ENCODE measurements at regions not wholly inside any gene's neighbourhood (a gene's known extent, or its start where the extent isn't known, plus 50 kb on each side); places are given as distances from the start of the nearest gene placed in this dataset.
"Not testable (repeated sequence)": the region's sequence is repeated elsewhere in the genome, so short reads cannot be mapped to it uniquely, and the experiment has no call there.

DNA sequence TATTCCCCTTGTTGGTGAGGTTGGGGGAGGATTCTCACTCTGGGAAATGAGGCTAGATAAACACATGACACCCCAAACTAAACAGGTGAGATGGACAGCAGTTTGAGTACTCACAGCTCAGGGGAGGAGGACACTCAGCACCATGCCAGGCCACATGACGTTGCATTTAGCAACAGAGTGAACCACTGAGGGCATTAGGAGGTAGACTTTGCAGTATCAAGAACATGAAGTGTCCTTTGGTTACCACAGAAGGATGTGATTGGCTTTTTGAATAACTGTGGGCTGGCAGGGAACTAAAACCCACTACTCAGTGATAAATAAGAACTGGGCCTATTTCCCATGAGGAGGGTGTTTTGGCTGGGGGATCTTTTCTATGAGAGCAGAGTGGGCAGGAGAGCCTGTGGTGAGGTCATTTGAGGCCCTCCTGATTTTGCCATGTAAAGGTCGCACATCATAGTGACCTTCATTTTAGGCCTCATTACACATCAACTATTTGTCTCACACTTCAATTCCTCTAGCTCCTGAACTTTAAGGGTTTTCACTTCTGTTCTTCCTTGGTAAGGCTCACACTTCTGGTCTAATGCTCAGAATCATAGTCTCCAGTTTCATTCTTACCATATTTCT, 89.8 kb upstream of the PRKD1 start:
- Histone ChIP-seq H3K36me3 (ENCODE audit: control insufficient read depth, insufficient read depth, low read length) (no peaks in the 10 kb centered on the region), H3K4me1 (ENCODE audit: control insufficient read depth, insufficient read depth, low read length) (no peaks in the 10 kb centered on the region), H3K27me3 (ENCODE audit: control insufficient read depth, insufficient read depth, low read length) (no peaks in the 10 kb centered on the region; the same call in 1 of the 2 replicates), H3K4me3 (ENCODE audit: low read length) (no peak overlapping the region), H3K27ac (ENCODE audit: low read length) (no peak overlapping the region), H3K9me3 (ENCODE audit: control insufficient read depth, insufficient read depth, low read length) (no peaks in the 10 kb centered on the region)
- DNase-seq (ENCODE audit: low read depth, low spot score): no peak
- no CpG with 5 or more reads among the region's 2 CpGs for WGBS (ENCODE audit: insufficient coverage, insufficient read length)

DNA sequence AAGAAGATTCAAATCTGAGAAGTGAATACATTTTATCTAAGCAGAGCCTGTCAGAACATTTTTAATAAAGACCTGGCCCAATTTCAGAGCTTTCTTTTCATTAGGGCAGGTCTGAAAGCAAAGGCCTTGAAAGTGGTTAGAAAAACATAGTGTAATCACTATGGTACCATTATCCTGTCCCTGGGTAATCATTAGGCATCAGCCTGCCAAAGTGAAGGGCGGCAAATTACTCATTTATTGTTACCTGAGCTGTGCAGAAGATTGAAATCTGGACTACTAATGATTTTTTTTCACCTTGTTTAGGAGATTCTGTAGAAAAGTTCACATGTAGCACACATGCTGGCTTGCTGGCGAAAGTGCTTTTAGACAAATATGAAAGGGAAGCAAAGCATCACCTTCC, 92.6 kb upstream of the PRKD1 start:
- no CpG with 5 or more reads among the region's 2 CpGs for WGBS (ENCODE audit: insufficient coverage, insufficient read length)
- H3K4me1 ChIP-seq (ENCODE audit: control insufficient read depth, insufficient read depth, low read length): no peaks in the 10 kb centered on the region
- H3K27me3 ChIP-seq (ENCODE audit: control insufficient read depth, insufficient read depth, low read length): no peaks in the 10 kb centered on the region; the same call in 1 of the 2 replicates
- no peaks in the 10 kb centered on the region for H3K9me3 ChIP-seq (ENCODE audit: control insufficient read depth, insufficient read depth, low read length)
- no peak overlapping the region for H3K27ac ChIP-seq (ENCODE audit: low read length)
- no peak overlapping the region for H3K4me3 ChIP-seq (ENCODE audit: low read length)
- DNase-seq (ENCODE audit: low read depth, low spot score): no peak
- H3K36me3 ChIP-seq (ENCODE audit: control insufficient read depth, insufficient read depth, low read length): no peaks in the 10 kb centered on the region

DNA sequence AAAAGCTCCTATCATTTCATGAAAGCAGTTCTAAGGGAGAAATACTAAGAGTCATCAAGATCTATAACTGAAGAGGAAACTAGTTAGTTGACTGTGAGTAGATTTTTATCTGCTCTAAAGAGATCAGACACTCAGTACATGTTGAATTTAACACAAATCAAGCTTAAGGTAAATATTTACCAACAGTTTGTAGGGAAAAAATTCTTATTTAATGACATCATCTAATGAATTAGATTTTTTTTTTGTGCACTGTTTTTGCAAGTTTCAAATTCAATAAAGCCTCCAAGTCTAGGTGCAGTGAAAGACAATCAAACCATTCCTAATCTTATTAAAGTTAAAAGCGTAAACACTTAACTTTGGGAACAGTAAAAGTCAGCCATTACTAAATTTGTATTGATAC, 93.0 kb upstream of the PRKD1 start:
- Histone ChIP-seq H3K36me3 (ENCODE audit: control insufficient read depth, insufficient read depth, low read length) (no peaks in the 10 kb centered on the region), H3K9me3 (ENCODE audit: control insufficient read depth, insufficient read depth, low read length) (no peaks in the 10 kb centered on the region), H3K27me3 (ENCODE audit: control insufficient read depth, insufficient read depth, low read length) (no peaks in the 10 kb centered on the region; the same call in 1 of the 2 replicates), H3K4me1 (ENCODE audit: control insufficient read depth, insufficient read depth, low read length) (no peaks in the 10 kb centered on the region), H3K4me3 (ENCODE audit: low read length) (no peak overlapping the region), H3K27ac (ENCODE audit: low read length) (no peak overlapping the region)
- WGBS (ENCODE audit: insufficient coverage, insufficient read length): no CpG with 5 or more reads among the region's 1 CpG
- DNase-seq (ENCODE audit: low read depth, low spot score): no peak

DNA sequence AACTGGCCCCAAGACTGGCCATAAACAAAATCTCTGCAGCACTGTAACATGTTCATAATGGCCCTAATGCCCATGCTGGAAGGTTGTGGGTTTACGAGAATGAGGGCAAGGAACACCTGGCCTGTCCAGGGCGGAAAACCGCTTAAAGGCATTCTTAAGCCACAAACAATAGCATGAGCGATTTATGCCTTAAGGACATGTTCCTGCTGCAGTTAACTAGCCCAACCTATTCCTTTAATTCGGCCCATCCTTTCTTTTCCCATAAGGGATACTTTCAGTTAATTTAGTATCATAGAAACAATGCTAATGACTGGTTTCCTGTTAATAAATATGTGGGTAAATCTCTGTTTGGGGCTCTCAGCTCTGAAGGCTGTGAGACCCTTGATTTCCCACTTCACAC, 95.7 kb upstream of the PRKD1 start:
- H3K27ac ChIP-seq (ENCODE audit: low read length); H3K36me3 ChIP-seq (ENCODE audit: control insufficient read depth, insufficient read depth, low read length); H3K4me3 ChIP-seq (ENCODE audit: low read length); H3K4me1 ChIP-seq (ENCODE audit: control insufficient read depth, insufficient read depth, low read length); H3K27me3 ChIP-seq (ENCODE audit: control insufficient read depth, insufficient read depth, low read length); DNase-seq (ENCODE audit: low read depth, low spot score); H3K9me3 ChIP-seq (ENCODE audit: control insufficient read depth, insufficient read depth, low read length): not testable (repeated sequence)
- whole genome bisulfite sequencing (ENCODE audit: insufficient coverage, insufficient read length): no CpG with 5 or more reads among the region's 5 CpGs

DNA sequence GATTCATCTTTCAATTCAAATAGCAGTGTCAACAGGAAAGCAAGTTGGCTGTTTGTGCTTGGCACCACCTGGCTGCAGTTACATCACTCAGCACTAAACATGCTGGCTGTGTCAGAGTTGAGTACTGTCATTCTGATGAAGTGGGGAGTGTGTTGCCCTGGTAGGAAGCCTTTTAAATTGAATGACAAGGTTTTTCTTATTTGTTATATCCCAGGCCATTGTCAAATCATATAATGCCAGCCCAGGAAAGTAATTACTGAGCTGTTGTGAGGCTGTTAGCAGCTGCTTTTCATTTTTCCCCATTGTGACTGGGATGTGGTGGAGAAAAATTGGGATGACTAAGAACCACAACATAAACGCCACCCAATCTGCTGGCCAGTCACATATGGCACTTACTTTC, 106.5 kb upstream of the PRKD1 start:
- Histone ChIP-seq H3K9me3 (ENCODE audit: control insufficient read depth, insufficient read depth, low read length) (no peaks in the 10 kb centered on the region), H3K27ac (ENCODE audit: low read length) (no peak overlapping the region), H3K4me1 (ENCODE audit: control insufficient read depth, insufficient read depth, low read length) (peaks cover 1% of the 10 kb centered on the region; the same call in 1 of the 2 replicates), H3K36me3 (ENCODE audit: control insufficient read depth, insufficient read depth, low read length) (no peaks in the 10 kb centered on the region), H3K27me3 (ENCODE audit: control insufficient read depth, insufficient read depth, low read length) (no peaks in the 10 kb centered on the region), H3K4me3 (ENCODE audit: low read length) (no peak overlapping the region)
- no CpG with 5 or more reads among the region's 1 CpG for WGBS (ENCODE audit: insufficient coverage, insufficient read length)
- DNase-seq (ENCODE audit: low read depth, low spot score): no peak

DNA sequence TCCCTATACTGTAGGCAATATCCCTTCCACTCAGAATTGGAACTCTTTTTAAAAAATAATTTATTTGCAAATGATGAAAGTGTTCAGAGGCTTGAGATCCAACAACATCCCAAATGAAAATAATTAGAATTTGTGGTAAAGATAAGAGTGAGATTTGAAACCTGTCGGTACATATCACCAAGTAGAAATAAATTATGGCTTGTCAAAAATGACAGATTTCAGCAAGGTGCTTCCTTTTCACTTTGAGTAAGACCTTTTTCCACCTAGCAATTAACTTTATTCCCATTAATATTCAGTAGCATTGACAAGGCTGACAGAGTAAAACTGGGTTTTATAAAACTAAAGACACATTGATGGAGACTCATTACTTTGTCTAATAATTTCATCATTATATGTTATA, 107.7 kb upstream of the PRKD1 start:
- Histone ChIP-seq H3K27me3 (ENCODE audit: control insufficient read depth, insufficient read depth, low read length) (no peaks in the 10 kb centered on the region), H3K4me3 (ENCODE audit: low read length) (no peak overlapping the region), H3K27ac (ENCODE audit: low read length) (no peak overlapping the region), H3K4me1 (ENCODE audit: control insufficient read depth, insufficient read depth, low read length) (peaks cover 1% of the 10 kb centered on the region; the same call in 1 of the 2 replicates), H3K36me3 (ENCODE audit: control insufficient read depth, insufficient read depth, low read length) (no peaks in the 10 kb centered on the region), H3K9me3 (ENCODE audit: control insufficient read depth, insufficient read depth, low read length) (no peaks in the 10 kb centered on the region)
- no CpG with 5 or more reads among the region's 1 CpG for WGBS (ENCODE audit: insufficient coverage, insufficient read length)
- DNase-seq (ENCODE audit: low read depth, low spot score): no peak

DNA sequence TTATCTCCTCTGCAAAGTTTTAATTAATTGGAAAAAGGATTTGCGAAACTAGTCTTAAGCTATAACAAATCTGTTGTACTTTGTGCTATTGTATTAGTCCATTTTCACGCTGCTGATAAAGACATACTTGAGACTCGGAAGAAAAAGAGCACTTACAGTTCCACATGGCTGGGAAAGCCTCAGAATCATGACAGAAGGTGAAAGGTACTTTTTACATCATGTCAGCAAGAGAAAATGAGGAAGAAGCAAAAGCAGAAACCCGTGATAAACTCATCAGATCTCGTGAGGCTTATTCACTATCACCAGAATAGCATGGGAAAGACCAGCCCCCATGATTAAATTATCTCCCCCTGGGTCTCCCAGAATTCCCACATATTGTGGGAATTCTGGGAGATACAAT, 118.1 kb upstream of the PRKD1 start:
- H3K27me3 ChIP-seq (ENCODE audit: control insufficient read depth, insufficient read depth, low read length): no peaks in the 10 kb centered on the region
- DNase-seq (ENCODE audit: low read depth, low spot score): no peak
- no peak overlapping the region for H3K4me3 ChIP-seq (ENCODE audit: low read length)
- H3K36me3 ChIP-seq (ENCODE audit: control insufficient read depth, insufficient read depth, low read length): no peaks in the 10 kb centered on the region
- no CpG with 5 or more reads among the region's 5 CpGs for WGBS (ENCODE audit: insufficient coverage, insufficient read length)
- no peak overlapping the region for H3K27ac ChIP-seq (ENCODE audit: low read length)
- H3K9me3 ChIP-seq (ENCODE audit: control insufficient read depth, insufficient read depth, low read length): no peaks in the 10 kb centered on the region
- no peaks in the 10 kb centered on the region for H3K4me1 ChIP-seq (ENCODE audit: control insufficient read depth, insufficient read depth, low read length)

DNA sequence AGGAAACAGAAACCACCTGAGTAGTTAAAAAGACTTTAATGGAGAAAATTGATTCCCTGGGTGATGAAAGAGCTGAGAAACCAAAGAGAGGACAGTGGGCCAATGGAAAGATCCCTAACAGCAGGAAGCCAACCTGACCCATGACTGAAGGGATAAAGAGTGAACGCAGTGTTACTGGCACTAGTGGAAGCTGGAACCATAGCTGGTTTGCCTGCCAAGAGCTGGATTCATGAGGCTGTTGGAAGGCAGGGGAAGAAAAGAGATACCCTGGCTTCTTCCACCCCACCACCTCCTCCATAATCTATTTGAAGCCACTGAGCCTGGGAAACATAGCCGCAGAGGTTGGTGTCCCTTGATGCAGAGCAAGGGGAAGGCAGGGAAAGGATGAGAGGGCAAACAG, 125.5 kb upstream of the PRKD1 start:
- Histone ChIP-seq H3K4me1 (ENCODE audit: control insufficient read depth, insufficient read depth, low read length) (no peaks in the 10 kb centered on the region), H3K36me3 (ENCODE audit: control insufficient read depth, insufficient read depth, low read length) (no peaks in the 10 kb centered on the region), H3K27me3 (ENCODE audit: control insufficient read depth, insufficient read depth, low read length) (no peaks in the 10 kb centered on the region), H3K9me3 (ENCODE audit: control insufficient read depth, insufficient read depth, low read length) (no peaks in the 10 kb centered on the region), H3K4me3 (ENCODE audit: low read length) (no peak overlapping the region), H3K27ac (ENCODE audit: low read length) (no peak overlapping the region)
- DNase-seq (ENCODE audit: low read depth, low spot score): no peak
- WGBS (ENCODE audit: insufficient coverage, insufficient read length): no CpG with 5 or more reads among the region's 2 CpGs

DNA sequence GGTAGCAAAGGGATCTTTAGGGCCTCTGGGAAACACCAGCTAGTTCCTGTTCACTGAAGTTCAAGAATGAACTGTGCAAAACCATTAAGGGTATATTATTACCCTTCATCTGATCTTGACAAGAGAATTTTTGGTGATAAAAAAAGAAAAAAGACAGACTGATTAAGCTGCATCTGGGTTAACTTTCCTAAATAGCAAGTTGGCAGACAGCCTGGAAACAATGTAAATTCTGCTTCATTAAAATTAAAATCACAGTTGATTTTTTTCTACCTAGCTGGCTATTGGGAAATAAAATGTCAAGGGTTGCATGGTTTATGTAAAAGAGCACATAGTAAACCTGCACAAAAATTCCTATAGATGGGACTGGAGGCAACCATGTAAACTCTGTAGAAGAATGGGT, 126.6 kb upstream of the PRKD1 start:
- H3K36me3 ChIP-seq (ENCODE audit: control insufficient read depth, insufficient read depth, low read length): no peaks in the 10 kb centered on the region
- no peak overlapping the region for H3K27ac ChIP-seq (ENCODE audit: low read length)
- H3K27me3 ChIP-seq (ENCODE audit: control insufficient read depth, insufficient read depth, low read length): no peaks in the 10 kb centered on the region
- no peaks in the 10 kb centered on the region for H3K9me3 ChIP-seq (ENCODE audit: control insufficient read depth, insufficient read depth, low read length)
- H3K4me1 ChIP-seq (ENCODE audit: control insufficient read depth, insufficient read depth, low read length): no peaks in the 10 kb centered on the region
- no peak overlapping the region for H3K4me3 ChIP-seq (ENCODE audit: low read length)
- DNase-seq (ENCODE audit: low read depth, low spot score): no peak

DNA sequence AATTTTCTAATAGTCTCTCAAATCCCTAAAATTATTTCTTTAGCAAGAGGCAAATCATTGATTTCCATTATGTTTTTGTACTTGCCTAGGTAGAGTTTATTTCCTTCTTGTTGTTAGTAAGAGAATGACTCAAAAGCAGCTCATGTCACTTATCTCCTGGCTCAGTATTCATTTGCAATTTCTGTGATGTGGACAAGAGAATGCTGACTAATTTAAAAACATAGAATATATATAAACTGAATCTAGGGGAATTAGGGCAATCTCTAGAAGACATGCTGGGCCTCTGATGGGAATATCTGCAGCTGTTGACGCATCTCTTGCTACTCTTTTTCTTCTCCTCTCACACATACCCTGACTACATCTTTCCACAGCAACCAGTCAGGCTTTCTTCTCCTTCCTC, 130.8 kb upstream of the PRKD1 start:
- DNase-seq (ENCODE audit: low read depth, low spot score): no peak
- WGBS (ENCODE audit: insufficient coverage, insufficient read length): no CpG with 5 or more reads among the region's 1 CpG
- no peaks in the 10 kb centered on the region for H3K9me3 ChIP-seq (ENCODE audit: control insufficient read depth, insufficient read depth, low read length)
- no peaks in the 10 kb centered on the region for H3K27me3 ChIP-seq (ENCODE audit: control insufficient read depth, insufficient read depth, low read length)
- H3K27ac ChIP-seq (ENCODE audit: low read length): no peak overlapping the region
- no peaks in the 10 kb centered on the region for H3K4me1 ChIP-seq (ENCODE audit: control insufficient read depth, insufficient read depth, low read length)
- H3K36me3 ChIP-seq (ENCODE audit: control insufficient read depth, insufficient read depth, low read length): no peaks in the 10 kb centered on the region
- no peak overlapping the region for H3K4me3 ChIP-seq (ENCODE audit: low read length)

DNA sequence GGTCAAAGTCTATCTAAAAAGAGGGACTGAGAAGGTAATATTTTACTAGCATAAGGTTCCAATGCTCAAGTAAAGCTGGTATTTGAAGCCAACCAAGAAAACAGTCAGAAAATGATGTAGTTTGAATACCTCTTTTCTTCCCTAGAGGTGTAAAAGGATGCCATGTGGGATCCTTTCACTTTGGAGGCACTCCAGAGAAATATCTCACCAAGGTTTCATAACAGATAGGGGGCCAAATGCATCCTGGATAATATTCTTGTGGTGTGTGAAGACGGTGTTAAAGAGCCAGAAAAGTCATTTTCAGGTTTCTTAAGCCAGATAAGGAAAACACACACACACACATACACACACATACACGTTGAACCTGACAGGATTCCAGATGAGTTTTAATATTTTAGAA, 136.1 kb upstream of the PRKD1 start:
- no CpG with 5 or more reads among the region's 2 CpGs for WGBS (ENCODE audit: insufficient coverage, insufficient read length)
- no peaks in the 10 kb centered on the region for H3K4me1 ChIP-seq (ENCODE audit: control insufficient read depth, insufficient read depth, low read length)
- no peaks in the 10 kb centered on the region for H3K9me3 ChIP-seq (ENCODE audit: control insufficient read depth, insufficient read depth, low read length)
- H3K36me3 ChIP-seq (ENCODE audit: control insufficient read depth, insufficient read depth, low read length): no peaks in the 10 kb centered on the region
- no peaks in the 10 kb centered on the region for H3K27me3 ChIP-seq (ENCODE audit: control insufficient read depth, insufficient read depth, low read length)
- H3K27ac ChIP-seq (ENCODE audit: low read length): no peak overlapping the region
- H3K4me3 ChIP-seq (ENCODE audit: low read length): no peak overlapping the region
- no peak for DNase-seq (ENCODE audit: low read depth, low spot score)
